CD4-positive, alpha-beta T cell treated with Interleukin-1 beta for 1 hour (primary cell): ENCODE measurements at regions not wholly inside any gene's neighbourhood (a gene's known extent, or its start where the extent isn't known, plus 50 kb on each side); places are given as distances from the start of the nearest gene placed in this dataset.
"Not testable (repeated sequence)": the region's sequence is repeated elsewhere in the genome, so short reads cannot be mapped to it uniquely, and the experiment has no call there.

ENCODE experiments used
- DNase-seq, 2 donors: peaks; one replicate each; pipeline ENCODE4 v3.0.0-alpha.2; 2020 to 2022

- no peak for DNase-seq
Measured at GRCh38 chr6:93183531-93183972, 235.8 kb downstream of the EPHA7 start.

- no peak for DNase-seq
Measured at GRCh38 chr6:93182938-93183479, 236.3 kb downstream of the EPHA7 start.

GRCh38 chr6:93177918-93178317 is 241.4 kb downstream of the EPHA7 start:
- DNase-seq, result no peak

GRCh38 chr6:93177438-93177837 is 241.9 kb downstream of the EPHA7 start:
- no peak for DNase-seq

GRCh38 chr6:93176070-93176469 is 243.3 kb downstream of the EPHA7 start:
- no peak for DNase-seq

GRCh38 chr6:93173573-93173972 is 245.8 kb downstream of the EPHA7 start:
- DNase-seq, result not testable (repeated sequence)

GRCh38 chr6:93165850-93166430 is 253.4 kb downstream of the EPHA7 start:
- no peak for DNase-seq

- no peak for DNase-seq
Measured at GRCh38 chr6:93164781-93165180, 254.6 kb downstream of the EPHA7 start.

GRCh38 chr6:93163146-93163545 is 256.2 kb downstream of the EPHA7 start:
- DNase-seq, result no peak

GRCh38 chr6:93139408-93140081 is 279.8 kb downstream of the EPHA7 start:
- DNase-seq, result no peak

- no peak for DNase-seq
Measured at GRCh38 chr6:93136111-93136510, 283.2 kb downstream of the EPHA7 start.

- DNase-seq, result no peak
Measured at GRCh38 chr6:93124006-93124632, 295.2 kb downstream of the EPHA7 start.

- DNase-seq, result no peak
Measured at GRCh38 chr6:93123585-93123984, 295.8 kb downstream of the EPHA7 start.

- DNase-seq, result no peak
Measured at GRCh38 chr6:93120154-93120742, 299.1 kb downstream of the EPHA7 start.

- no peak for DNase-seq
Measured at GRCh38 chr6:93105907-93106306, 313.5 kb downstream of the EPHA7 start.

GRCh38 chr6:93105017-93105416 is 314.3 kb downstream of the EPHA7 start:
- DNase-seq, result no peak

- DNase-seq, result no peak
Measured at GRCh38 chr6:93104195-93104817, 315.1 kb downstream of the EPHA7 start.

GRCh38 chr6:93088621-93089501 is 330.5 kb downstream of the EPHA7 start:
- DNase-seq, result no peak

GRCh38 chr6:93087606-93088005 is 331.8 kb downstream of the EPHA7 start:
- no peak for DNase-seq

GRCh38 chr6:93086351-93086750 is 333.0 kb downstream of the EPHA7 start:
- DNase-seq, result no peak

GRCh38 chr6:93083337-93084230 is 335.8 kb downstream of the EPHA7 start:
- DNase-seq, result no peak
